Activated CD4-positive, alpha-beta T cell treated with anti-CD3 and anti-CD28 coated beads, Interleukin-2, amount 50 U/mL, for 1 hour (primary cell): ENCODE measurements at regions not wholly inside any gene's neighbourhood (a gene's known extent, or its start where the extent isn't known, plus 50 kb on each side); places are given as distances from the start of the nearest gene placed in this dataset.
"Not testable (repeated sequence)": the region's sequence is repeated elsewhere in the genome, so short reads cannot be mapped to it uniquely, and the experiment has no call there.

Experiments
- DNase-seq: peaks from one replicate; pipeline ENCODE4 v3.0.0-alpha.2; 2020

DNA sequence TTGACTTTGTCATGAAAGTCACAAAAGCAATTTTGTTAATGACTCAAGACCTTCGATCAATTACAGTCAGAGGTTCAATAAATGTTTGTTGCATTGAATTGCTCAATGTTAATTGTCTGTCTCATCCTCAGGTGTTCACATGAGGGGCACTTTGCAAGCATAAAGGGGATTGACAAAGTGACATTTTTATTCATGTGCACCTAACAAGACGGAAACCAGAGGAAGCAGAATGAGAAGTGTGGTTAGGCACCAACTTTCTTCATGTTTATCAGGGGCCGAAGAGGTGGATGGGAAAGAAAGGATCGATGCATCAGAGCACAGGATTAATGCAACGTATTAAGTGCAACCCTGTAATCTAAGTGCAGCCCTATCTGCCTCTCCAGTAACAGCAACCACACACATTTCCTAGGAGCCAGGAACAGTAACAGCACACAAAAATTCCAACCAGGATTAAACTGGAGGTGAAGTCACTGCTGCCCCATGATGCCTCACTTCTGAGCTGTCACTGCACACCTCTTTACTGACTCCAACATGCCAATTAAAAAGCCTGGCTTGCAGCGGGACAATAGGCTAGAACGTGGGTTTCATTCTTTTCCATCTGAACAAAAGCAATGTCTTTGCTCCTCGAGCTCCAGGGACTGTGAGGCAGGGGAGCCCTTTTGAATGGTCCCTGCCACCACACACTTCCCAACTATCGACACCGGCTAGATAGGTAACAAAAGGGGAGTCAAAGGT is 262.7 kb downstream of the CD83 start:
- DNase-seq, result no peak

DNA sequence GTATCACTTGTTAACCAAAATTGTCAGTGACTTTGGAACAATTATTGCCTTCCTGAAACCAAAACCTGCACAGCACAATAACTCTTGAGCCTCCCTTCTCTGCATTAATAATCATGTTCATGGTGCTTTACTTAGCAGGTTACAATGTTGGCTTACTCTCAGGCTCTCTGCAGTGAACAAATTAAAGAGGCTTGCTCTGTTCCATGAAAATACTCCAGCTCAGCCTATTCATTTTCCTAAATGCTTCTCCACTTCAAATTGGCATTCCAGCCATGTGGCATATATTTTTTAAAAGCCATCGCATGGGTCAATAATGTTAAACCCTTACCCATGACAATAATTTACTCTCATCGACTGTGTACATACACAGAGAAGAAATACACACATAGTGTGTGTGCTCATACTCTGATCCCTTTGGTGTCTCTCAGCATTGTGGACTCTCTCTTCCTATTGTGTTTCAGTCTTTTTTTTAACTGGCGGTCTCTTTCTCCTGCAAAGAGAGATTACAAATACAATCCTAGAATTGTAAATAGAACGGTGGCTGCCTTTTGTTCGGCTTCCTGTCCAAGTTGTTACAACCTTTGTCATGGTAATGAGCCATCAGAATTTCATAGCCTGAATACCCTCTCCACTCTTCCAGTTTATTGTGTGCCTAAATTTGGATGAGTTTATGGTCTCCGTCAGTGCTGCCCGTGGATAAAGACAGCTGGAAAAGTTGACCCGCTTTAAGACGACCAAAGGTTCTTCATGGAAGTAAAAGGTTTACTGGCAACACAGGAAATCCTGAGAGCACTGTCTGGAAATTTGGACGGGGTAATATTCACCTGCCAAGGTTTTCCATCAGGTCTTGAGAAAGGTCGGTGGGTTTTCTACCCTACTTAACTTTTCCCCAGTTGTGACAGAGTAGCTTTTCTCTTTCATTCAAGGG is 263.6 kb downstream of the CD83 start:
- no peak for DNase-seq

DNA sequence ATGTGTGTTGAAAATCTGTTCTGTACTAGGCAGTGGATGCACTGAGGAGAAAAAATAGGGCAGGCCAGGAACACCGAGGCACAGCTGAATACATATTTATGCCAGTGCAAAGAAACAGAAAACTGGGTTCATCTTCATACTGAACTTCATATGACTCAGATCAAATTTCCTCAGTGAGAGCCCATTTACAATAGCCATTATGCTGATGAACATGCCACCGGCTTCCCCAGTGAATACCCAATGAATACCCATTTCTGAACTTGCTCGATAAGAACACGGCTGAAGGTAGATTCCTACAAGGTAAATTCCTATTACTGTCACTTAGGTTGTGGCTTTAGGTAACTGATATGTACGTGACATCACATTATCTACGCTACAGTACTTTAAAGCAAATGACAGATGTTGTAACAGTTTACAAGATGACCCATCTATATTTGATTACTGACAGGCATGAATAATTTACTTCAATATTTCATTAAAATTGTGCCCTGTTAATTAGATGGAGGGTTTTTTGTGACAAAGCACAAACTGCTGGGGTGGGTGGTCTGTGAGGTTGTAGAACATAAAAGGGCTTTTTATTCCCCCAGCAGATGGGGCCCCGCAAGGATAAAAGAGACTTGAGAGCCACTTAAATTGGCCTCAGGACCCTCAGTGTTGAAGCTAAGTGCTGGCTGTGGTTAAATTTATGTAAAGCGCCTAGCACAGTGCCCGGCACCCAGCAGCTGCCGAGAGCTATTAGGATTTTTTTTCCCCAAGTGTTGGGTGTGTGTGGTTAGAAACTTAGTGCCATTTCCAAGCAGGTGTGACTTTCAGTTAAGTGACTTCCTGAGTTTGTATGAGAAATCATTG is 264.5 kb downstream of the CD83 start:
- DNase-seq, result no peak

DNA sequence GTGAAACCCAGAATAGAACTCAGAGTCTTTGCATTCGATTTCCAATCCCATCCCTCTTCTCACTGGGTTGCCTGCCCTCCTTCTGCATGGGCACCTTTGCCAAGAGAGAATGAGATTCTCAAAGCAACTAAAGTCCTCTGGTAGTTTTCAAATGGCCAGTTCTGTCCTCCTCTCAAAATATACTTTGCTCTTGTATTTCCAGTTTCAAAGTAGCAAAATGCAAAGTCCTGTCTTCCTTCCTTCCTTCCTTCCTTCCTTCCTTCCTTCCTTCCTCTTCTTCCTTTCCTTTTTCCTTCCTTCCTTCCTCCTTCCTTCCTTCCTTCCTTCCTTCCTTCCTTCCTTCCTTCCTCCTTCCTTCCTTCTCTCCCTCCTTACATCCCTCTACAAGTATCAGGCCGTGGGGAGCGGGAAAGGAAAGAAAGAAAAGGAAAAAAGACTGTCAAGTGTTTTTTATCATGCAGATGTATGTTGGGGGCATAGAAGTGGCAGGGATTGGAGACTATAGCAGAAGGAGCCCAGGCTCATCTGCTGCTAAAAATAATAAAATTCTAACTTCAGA is 265.2 kb downstream of the CD83 start:
- no peak for DNase-seq

DNA sequence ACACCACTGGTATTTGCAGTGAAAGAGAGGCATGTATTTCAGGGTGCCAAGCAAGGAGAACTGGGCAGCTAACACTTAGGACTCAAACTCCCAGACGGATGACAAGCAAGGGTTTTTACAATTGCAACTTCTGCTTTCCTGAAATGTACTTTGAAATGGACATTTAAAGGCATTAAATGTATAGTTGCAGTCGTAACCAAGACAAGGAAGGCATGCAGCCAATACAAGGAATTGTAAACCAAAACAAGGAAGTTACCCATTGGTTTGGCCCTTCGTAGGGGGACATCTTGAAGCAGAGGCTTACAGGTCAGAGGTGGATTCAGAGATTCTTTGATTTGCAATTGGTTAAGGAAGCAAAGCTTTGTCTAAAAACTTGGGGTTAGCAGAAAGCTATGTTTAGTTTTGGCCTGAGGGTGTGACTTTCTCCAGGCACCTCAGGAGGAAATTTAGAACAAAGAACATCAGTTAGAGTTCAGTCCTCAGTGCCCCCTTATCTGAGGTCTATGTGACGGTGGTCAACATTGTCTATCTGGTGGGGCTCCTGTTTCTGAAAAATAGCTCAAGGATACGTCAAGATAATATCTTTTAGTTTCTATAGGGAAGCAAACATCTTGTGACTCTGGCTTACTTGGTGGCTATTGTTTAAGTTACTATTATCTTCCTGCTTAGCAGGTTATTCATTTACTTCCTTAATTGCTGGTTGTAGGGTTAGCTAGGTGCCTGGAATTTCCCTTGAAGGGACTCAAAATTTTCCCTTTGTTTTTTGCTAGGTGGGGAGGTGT is 266.0 kb downstream of the CD83 start:
- no peak for DNase-seq

DNA sequence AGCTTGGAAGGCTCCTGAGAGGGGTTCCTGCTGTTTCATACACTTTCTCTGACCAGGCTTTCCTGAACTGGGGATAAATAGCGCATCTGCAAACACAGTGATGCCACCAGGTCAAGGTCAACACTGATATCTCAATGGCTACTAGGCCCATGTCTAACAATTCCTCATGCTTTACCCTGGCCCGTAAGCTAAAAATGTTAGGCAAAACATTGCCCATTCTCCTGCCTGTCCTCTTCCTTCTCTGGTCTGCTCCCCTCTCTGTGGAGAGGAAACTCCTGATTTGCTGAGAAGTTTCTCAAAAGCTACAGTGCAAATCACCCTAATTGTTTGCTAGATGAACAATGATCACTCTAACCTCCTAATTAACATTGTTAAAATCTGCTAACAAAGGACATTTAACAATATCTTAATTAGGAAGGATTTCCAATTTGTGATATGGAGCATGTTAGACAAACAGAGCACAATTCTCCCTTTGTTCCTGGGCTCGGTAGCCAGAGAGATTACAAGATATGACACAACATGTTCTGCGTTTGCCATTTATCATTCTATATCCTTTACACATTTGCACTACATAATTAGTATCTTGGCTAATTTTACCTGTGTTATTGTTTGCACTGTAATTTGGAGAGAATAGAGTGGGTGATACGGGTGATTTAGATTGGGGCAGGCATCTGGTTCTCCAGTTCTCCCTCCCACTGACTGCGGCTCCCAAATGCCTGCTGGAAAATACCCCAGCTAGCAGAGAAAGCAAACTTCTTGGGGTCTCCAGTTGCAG is 266.8 kb downstream of the CD83 start:
- DNase-seq, result no peak

DNA sequence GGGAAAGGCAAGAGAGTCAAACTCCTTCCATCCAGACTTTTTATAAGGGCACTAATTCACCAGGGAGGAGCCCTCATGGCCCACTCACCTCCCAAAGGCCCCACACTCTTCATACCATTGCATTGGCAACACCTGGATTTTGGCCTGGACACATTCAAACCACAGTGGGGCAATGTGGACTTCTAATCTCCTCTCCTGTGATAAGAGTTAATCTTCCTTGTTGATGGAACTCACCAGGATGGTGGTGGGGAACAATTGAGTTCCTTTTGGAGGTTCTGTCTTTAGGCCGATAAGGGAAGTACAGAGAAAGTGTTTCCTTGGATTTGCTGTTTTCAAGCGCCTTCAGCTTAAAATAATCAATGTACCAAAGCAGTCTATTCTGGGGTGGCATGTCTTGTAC is 268.7 kb downstream of the CD83 start:
- no peak for DNase-seq

DNA sequence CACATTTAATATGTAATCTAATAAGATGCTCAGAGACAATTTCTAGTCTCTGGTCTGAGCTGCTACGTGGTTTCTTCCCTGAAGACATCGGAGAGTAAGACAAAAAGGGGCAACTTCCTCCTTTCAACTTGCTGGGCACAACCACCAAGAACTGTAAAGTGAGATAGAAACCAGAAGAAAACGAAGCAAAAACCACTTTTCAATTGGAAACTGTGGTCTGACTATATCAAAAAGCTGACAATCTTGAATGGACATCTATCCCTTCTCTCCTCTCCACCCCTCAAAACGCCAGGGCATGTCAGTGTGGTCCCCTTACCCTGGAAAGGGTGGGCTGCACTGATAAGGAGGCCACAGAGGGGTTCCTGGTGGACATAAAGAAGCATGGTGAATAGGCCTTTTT is 269.1 kb downstream of the CD83 start:
- no peak for DNase-seq

DNA sequence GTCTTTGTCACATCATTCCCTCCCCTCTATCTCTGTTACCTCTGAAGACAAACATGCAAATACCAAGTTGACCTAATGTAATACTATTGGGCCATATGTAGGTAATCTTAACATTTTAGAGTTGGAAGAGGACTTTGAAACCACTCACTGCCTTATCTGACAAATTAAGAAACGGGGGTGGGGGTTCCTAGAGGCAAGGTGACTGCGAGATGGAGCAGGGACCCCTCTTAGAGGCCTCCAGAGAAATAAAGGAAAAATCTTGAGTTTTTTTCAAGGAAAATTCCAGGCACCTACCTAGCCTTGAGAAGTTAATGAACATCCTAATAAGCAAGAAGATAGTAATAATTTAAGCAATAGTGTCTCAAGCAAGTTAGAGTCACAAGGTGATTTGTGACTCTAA is 270.8 kb downstream of the CD83 start:
- DNase-seq, result no peak

DNA sequence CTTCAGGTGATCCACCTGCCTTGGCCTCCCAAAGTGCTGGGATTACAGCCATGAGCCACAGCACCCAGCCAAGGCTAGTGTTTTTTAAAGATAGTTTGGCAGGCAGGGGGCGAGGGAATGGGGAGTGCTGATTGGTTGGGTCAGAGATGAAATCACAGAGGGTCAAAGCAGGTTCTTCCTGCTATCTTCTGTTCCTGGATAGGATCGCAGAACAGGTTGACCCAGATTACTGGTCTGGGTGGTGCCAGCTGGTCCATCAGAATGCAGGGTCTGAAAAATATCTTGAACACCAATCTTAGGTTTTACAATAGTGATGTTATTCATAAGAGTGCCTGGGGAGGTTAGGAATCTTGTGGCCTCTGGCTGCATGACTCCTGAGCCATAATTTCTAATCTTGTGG is 272.2 kb downstream of the CD83 start:
- not testable (repeated sequence) for DNase-seq

DNA sequence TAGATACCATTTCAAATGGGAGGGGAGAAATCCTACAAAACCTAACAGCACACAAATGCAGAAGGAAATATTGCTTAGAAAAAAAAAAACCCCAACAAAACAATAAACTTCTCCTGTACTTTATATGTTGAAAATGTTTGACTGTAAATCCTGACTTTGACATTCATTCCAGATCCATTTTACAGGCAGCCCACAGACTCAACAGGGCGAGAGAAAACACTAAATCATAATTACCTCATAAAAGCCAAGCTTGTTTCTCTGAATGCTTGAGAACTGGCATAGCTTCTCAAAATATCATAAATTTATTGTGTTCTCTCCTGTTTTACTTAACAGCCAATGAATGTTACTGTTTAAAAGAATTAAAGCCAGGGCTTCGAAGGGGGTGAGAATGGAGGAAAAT is 273.2 kb downstream of the CD83 start:
- DNase-seq, result no peak

DNA sequence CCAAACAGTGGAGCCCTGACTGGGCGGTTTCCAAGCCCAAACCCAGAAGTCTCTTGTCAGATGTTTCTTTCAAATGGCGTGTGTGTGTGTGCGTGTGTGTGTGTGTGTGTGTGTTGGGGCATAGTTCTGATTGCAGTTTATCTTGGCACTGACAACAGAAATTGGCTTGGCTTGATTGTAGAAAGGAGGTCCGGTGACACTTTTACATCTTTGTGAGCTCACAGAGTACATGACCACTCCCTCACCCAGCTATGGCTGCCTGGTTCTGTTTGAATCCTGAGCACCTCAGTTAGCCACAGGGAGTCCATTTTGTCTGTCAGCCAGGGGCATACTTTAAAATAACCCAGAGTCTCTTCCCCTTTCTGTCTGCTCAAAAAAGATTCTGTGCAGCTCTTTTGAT is 276.3 kb downstream of the CD83 start:
- no peak for DNase-seq

DNA sequence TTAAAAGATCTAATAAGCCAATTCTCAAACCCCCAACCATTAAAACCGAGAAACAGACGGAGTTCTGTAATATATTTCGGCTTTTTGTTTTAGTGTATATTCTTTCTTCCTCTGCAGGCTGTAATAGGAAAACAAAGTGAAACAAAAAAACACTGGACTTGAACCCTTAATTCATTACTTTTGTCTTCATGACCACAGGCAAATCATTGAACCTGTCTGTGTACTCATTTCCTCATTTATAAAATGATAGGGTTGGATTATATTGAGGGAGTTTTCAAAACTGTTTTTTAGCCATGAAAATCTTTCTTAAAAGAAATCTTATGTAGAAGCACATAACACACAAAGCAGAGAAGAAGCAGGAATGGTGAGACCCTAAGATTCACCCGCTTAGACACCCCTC is 278.8 kb downstream of the CD83 start:
- DNase-seq, result no peak

DNA sequence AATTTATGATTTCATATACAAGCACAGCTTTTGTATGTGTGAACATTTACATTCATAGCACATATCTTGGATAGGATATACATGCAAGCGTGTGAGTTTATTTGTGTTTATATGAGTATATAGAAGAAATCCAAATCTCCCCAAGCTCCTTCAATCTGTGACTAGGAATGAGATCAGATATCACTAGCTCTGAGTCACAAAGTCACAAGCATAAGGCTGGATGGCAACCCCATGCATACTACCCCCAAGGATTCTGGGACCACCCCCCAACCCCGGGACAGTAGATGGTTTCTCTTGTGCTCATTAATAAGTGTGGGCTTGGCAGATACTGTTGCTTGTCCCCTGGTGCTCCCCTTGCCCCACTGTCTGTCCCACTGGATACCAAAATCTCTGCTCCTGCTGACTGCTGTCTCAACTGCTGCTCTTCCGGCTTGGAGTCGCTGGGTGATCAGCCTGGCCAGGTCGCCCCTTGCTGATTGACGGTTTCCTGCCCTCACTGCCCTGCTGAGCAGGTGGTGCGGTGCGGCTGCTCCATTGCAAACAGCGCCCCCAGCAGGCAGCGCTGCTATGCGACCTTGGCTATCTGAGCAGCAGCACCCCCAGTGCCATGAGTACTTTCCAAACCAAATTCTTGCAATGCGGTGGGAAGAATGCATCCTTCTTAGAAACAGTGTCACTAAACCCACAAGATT is 279.4 kb downstream of the CD83 start:
- no peak for DNase-seq

DNA sequence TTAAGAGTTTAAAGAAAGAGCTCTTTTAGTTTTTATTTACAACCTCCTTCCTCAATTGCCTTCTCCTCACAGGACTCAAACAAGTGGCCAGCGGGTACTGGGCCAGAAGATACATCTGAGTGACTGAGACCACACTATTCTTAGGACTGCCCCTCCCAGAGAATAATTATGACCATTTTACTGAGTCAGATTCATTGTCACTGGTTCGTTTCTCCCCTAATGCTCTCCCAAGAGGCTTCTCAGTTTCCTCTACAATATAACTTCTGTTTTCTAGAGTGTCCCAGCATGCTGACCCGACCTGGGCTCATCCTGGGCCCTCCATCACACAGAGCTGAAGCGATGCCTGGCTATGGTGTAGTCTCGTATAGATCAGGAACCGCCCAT is 279.9 kb downstream of the CD83 start:
- no peak for DNase-seq

DNA sequence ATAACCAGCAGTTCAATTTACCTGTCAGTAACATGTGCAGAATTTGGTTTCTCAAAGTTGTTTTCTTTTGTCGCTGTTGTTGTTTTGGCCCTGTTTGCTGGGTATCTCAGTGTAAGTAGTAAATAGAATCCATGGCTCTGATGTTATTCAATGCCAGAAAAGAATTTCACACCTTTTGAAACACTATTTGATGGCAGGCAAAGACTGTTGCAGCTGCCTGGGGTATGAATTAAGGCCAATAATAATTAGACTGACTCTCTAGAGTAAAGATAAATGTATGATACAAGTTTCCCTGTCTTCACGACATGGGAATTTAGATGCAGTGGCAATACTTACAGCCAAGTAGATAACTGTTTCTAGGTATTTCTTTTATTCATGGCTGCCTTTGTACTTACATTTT is 281.4 kb downstream of the CD83 start:
- no peak for DNase-seq

DNA sequence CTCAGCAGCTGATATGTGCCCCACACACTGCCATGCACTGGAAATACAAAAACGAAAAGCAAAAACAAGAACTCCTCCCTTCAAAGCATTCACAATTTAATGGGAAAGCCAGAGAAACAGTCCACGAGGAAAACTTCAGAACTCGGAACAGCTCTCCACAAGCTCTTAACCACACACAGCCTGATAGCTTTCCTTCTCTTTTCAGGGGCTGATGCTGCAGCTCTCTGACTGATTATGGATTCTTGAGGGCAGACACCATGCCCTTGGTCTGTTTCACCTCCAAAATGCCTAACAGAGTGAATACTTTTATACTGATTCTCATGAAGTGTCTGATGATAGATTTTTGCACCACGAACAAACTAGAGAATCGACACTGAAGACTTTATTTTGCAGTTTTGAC is 282.1 kb downstream of the CD83 start:
- no peak for DNase-seq

DNA sequence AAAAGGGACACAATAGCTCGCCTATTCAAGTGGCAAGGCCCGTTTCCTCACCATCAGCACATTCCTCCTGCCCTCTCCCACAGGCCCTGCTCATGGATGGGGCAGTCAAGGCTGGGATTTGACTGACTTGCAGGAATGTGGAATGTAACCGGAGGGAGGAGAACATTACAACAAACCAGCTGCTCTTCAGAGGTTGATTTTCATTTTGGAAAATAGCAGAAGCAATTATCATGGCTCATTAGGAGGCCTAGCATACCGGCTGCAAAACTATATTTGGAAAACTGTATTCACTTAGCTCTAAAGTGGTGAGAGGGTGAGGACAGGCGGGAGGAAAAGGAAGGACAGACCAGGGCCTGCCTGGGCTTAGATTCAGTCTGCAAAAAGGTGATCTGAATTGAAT is 283.7 kb downstream of the CD83 start:
- no peak for DNase-seq

DNA sequence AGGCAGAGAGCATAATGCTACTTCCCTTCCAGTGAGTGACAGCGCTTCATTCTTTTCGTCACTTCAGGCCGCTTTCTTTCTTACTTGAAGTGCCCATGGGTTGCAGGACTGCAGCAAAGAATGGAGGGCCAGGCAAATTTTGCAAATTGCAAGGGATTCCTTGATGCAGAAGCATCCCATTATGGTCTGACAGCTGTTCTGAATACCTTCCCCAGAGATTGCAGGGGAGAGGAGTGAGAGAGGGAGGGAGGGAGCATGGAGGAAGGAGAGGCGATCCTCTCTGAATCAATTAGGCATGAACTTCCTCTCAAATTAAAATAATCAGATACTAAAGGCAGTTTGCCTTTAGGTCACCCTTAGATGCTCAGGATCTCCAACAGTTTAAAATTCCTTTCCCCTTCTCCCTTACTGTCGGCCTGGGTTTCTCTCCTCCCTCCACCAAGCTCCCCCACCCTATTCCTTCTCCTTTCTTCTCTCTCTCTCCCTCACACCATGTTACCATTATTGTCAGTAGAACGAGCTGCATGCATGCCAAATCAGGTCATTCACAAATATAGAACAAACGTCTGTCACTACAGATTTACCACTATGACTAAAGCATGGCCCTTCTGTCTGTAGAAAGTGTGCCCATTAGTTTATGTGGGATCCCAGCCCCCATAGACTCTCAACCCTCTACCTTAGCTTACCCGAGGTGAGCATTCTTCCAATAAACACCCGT is 289.2 kb downstream of the CD83 start:
- no peak for DNase-seq

DNA sequence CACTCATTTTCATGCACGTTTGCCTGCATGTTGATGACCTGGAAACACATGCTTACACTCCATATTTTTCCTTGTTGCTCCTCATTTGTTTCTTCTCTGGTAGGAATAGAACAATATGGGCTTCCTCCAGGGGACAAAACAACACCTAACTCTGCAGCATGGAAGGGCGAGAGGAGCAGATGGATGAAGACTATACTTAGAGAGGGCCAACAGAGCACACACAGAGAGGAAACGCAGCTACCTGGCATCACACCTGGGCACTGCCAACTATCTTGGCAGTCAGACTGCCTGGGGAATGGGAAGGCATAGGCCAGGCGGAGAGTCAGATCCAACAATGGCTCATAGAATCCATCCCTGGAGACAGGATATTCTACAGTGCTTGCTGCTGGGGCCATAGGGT is 290.9 kb downstream of the CD83 start:
- DNase-seq, result no peak
